Fibroblast of pulmonary artery (primary cell): ENCODE measurements at regions not wholly inside any gene's neighbourhood (a gene's known extent, or its start where the extent isn't known, plus 50 kb on each side); places are given as distances from the start of the nearest gene placed in this dataset.
"Not testable (repeated sequence)": the region's sequence is repeated elsewhere in the genome, so short reads cannot be mapped to it uniquely, and the experiment has no call there.

Experiments used
- DNase-seq: peaks from one replicate; pipeline ENCODE4 v3.0.0-alpha.2; 2010; ENCODE audit warnings: low read depth
- H3K4me3 ChIP-seq: replicated peaks from 2 replicates; pipeline ENCODE4 v1.5.1; 2011; ENCODE audit warnings: low read depth, mild to moderate bottlenecking, control low read depth, low read length, moderate library complexity
- CTCF ChIP-seq: IDR thresholded peaks from 2 replicates; pipeline ENCODE4 v1.5.1; 2011; ENCODE audit warnings: mild to moderate bottlenecking, control low read depth, low read length, inconsistent platforms; ENCODE audit errors: missing control alignments

DNA sequence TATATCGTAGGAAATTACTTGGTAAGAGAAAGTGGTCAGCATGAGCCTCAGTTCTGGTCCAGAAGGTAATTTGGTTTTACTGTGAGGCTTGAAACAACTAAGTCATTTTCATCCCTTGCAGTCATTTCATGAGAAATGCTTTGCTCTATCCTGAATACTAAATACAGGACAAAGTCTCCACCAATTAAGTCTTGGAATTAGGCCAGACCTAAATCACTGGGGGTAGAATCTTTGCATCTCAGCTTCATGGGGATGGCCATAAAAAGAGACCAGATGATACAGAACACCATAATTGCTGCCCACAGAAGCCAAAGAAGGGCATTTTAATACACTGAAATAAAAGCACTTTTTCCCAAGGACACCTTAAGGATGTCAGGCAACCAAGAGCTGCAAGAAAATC, 277.9 kb upstream of the DCN start:
- DNase-seq = no peak
- H3K4me3 ChIP-seq = no peak overlapping the region
- TF ChIP-seq CTCF = no peak

- H3K4me3 ChIP-seq = no peak overlapping the region
- DNase-seq = no peak
- no peak for TF ChIP-seq CTCF
These were observed 272.7 kb upstream of the DCN start for GRCh38 chr12:91455321-91455720.

- no peak for TF ChIP-seq CTCF
- no peak for DNase-seq
- H3K4me3 ChIP-seq = no peak overlapping the region
These were observed 271.6 kb upstream of the DCN start for GRCh38 chr12:91454179-91454578.

- not testable (repeated sequence) for H3K4me3 ChIP-seq, DNase-seq
These were observed 269.8 kb upstream of the DCN start for GRCh38 chr12:91452464-91452863.

GRCh38 chr12:91441993-91442952, 259.7 kb upstream of the DCN start:
- H3K4me3 ChIP-seq = no peak overlapping the region
- no peak for TF ChIP-seq CTCF
- no peak for DNase-seq

GRCh38 chr12:91441246-91441645, 258.6 kb upstream of the DCN start:
- no peak for TF ChIP-seq CTCF
- DNase-seq = no peak
- H3K4me3 ChIP-seq = no peak overlapping the region

DNA sequence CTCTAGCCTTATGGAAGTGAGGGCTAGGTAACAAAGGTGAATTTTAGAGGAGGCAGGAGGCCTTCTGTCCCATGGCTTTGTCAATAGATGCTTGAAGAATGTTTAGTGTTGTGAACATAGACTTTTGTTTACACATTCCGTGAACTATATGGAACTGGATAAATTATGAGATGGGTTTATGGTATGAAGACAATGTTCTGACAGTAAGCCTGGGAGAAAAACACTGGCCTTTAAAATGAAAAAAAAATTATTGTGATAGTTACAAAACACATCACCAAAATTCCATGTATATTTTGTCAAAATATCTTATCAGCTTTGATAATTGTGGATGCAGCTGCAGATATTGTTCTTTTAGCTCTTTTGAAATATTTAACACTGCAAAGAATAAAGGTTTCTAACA, 251.5 kb upstream of the DCN start:
- TF ChIP-seq CTCF = no peak
- no peak for DNase-seq

More for the DNA sequence above, 251.5 kb upstream of the DCN start:
- no peak overlapping the region for H3K4me3 ChIP-seq
